Middle frontal gyrus (tissue), 1 donor: ENCODE measurements at regions not wholly inside any gene's neighbourhood (a gene's known extent, or its start where the extent isn't known, plus 50 kb on each side); places are given as distances from the start of the nearest gene placed in this dataset.

Source experiments
- DNase-seq: peaks from one replicate; pipeline ENCODE4 v3.0.0-alpha.2; 2015; ENCODE audit warnings: low spot score; ENCODE audit errors: extremely low spot score

GRCh38 chr6:95489185-95489863, 88.0 kb upstream of the MANEA start:
- no peak for DNase-seq

- no peak for DNase-seq
Measured at GRCh38 chr6:95496769-95497426, 80.4 kb upstream of the MANEA start.

GRCh38 chr6:95501032-95501904, 76.1 kb upstream of the MANEA start:
- no peak for DNase-seq

GRCh38 chr6:95503568-95503967, 73.8 kb upstream of the MANEA start:
- DNase-seq: no peak

GRCh38 chr6:95511404-95511803, 65.9 kb upstream of the MANEA start:
- no peak for DNase-seq

GRCh38 chr6:95515975-95516374, 61.4 kb upstream of the MANEA start:
- no peak for DNase-seq

GRCh38 chr6:95517004-95517403, 60.3 kb upstream of the MANEA start:
- no peak for DNase-seq

- DNase-seq: no peak
Measured at GRCh38 chr6:95517568-95517967, 59.8 kb upstream of the MANEA start.

- no peak for DNase-seq
Measured at GRCh38 chr6:95518630-95519227, 58.6 kb upstream of the MANEA start.

- DNase-seq: no peak
Measured at GRCh38 chr6:95519228-95520037, 57.9 kb upstream of the MANEA start.

GRCh38 chr6:95521181-95521580, 56.2 kb upstream of the MANEA start:
- DNase-seq: no peak
